ENCODE measurements at regions not wholly inside any gene's neighbourhood (a gene's known extent, or its start where the extent isn't known, plus 50 kb on each side); places are given as distances from the start of the nearest gene placed in this dataset.

- Histone ChIP-seq H3K27me3 (ENCODE audit: insufficient read depth, poor library complexity, severe bottlenecking) (no peaks in the 10 kb centered on the region), H3K4me3 (replicated peaks; ENCODE audit: insufficient read depth, low read length) (no peak overlapping the region), H3K27ac (replicated peaks) (no peak overlapping the region)
- TF ChIP-seq REST (IDR thresholded peaks at IDR 0.05; ENCODE audit: insufficient replicate concordance, low read depth), result no peak
- no peak for TF ChIP-seq CTCF (IDR thresholded peaks at IDR 0.05; ENCODE audit: insufficient read depth, low read length)
- TF ChIP-seq GABPA (IDR thresholded peaks at IDR 0.05; ENCODE audit: low read depth), result no peak
- TF ChIP-seq SPI1 (IDR thresholded peaks at IDR 0.05; ENCODE audit: borderline replicate concordance, low read depth), result no peak
- TF ChIP-seq POLR2AphosphoS5 (IDR thresholded peaks at IDR 0.05; ENCODE audit: low read depth), result no peak
- DNase-seq (ENCODE audit: low read depth in 1 of 2, low spot score in 1 of 2), result no peak
Measured at GRCh38 chr20:60760256-60761000, 491.6 kb upstream of the CDH4 start.

GRCh38 chr20:60761056-60761455 lies 491.0 kb upstream of the CDH4 start:
- Histone ChIP-seq H3K27ac (replicated peaks) (no peak overlapping the region), H3K27me3 (ENCODE audit: insufficient read depth, poor library complexity, severe bottlenecking) (peaks cover 2% of the 10 kb centered on the region), H3K4me3 (replicated peaks; ENCODE audit: insufficient read depth, low read length) (no peak overlapping the region)
- no peak for DNase-seq (ENCODE audit: low read depth in 1 of 2, low spot score in 1 of 2)
- TF ChIP-seq CTCF (IDR thresholded peaks at IDR 0.05; ENCODE audit: insufficient read depth, low read length), result no peak
- no peak for TF ChIP-seq POLR2AphosphoS5 (IDR thresholded peaks at IDR 0.05; ENCODE audit: low read depth)
- TF ChIP-seq REST (IDR thresholded peaks at IDR 0.05; ENCODE audit: insufficient replicate concordance, low read depth), result no peak
- no peak for TF ChIP-seq GABPA (IDR thresholded peaks at IDR 0.05; ENCODE audit: low read depth)
- no peak for TF ChIP-seq SPI1 (IDR thresholded peaks at IDR 0.05; ENCODE audit: borderline replicate concordance, low read depth)

- no peak for TF ChIP-seq GABPA (IDR thresholded peaks at IDR 0.05; ENCODE audit: low read depth)
- TF ChIP-seq REST (IDR thresholded peaks at IDR 0.05; ENCODE audit: insufficient replicate concordance, low read depth), result no peak
- TF ChIP-seq CTCF (IDR thresholded peaks at IDR 0.05; ENCODE audit: insufficient read depth, low read length), result no peak
- no peak for TF ChIP-seq POLR2AphosphoS5 (IDR thresholded peaks at IDR 0.05; ENCODE audit: low read depth)
- no peak for TF ChIP-seq SPI1 (IDR thresholded peaks at IDR 0.05; ENCODE audit: borderline replicate concordance, low read depth)
- Histone ChIP-seq H3K27ac (replicated peaks) (no peak overlapping the region), H3K4me3 (replicated peaks; ENCODE audit: insufficient read depth, low read length) (no peak overlapping the region), H3K27me3 (ENCODE audit: insufficient read depth, poor library complexity, severe bottlenecking) (peaks cover 2% of the 10 kb centered on the region)
- DNase-seq (ENCODE audit: low read depth in 1 of 2, low spot score in 1 of 2), result no peak
Measured at GRCh38 chr20:60762386-60762785, 489.7 kb upstream of the CDH4 start.

Measured in HL-60 (cell line).